Activated CD8-positive, alpha-beta memory T cell treated with anti-CD3 and anti-CD28 coated beads, Interleukin-2, amount 50 U/mL, for 1 hour (primary cell): ENCODE measurements at regions not wholly inside any gene's neighbourhood (a gene's known extent, or its start where the extent isn't known, plus 50 kb on each side); places are given as distances from the start of the nearest gene placed in this dataset.
"Not testable (repeated sequence)": the region's sequence is repeated elsewhere in the genome, so short reads cannot be mapped to it uniquely, and the experiment has no call there.

Experiments used
- DNase-seq: peaks from one replicate; pipeline ENCODE4 v3.0.0-alpha.2; 2020; ENCODE audit errors: extremely low read depth

DNA sequence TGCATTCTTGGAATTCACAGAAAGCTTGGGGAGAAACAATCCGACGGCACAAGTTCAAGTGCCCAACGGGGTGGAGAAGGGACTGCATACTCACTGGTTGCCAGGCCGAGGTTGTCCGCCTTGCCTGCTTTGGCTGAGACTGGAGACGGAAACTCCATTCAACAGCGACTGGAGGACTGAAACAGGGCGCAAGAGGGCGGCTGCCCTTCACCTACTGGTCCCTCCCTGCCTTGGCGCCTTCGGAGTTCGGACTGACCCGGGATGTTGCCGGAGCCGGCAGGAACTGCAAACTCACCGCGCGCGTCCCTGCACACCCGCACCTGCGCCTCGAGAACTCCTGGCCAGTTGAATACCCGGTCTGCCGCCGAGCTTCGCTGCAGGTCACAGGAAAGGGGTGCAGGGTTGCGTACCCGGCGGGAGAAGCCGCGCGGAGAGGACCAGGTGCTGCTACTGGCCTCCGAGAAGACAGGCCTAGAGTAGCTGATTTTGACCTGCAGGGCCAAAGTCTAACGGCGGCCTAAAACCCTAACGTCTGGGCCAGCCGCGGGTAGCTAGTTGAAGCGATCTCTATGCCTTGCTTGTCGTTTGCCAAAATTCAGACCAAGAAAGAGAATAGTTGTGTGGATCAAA, 132.9 kb downstream of the FAM72B start:
- DNase-seq, result not testable (repeated sequence)

DNA sequence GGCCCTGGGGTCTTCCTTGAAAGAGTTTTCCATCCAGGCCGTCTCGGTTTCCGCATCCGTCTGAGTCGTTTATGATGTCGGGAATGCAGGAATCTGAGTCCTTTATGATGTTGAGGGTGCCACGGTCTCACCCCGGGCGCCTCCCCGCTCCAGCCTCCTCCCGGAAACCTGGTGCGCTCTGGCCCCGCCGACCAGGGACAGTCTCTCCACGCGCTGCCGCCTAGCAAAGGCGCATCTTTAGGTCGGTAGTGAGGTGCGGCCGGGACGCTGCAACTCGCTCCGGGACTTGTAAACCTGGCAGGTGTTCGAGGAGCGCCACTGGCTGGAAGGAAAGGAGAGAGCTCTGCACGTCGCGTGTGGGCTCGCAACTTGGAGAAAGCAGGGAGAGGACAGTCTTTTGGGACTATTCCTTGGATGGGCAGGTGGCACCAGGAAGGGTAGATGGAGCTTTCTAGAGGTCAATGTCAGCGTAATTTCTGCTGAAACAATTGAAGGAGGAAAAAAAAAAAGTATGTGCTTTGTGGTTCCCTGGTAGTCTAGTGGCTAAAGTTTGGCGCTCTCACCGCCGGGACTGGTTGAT, 132.0 kb downstream of the FAM72B start:
- not testable (repeated sequence) for DNase-seq

DNA sequence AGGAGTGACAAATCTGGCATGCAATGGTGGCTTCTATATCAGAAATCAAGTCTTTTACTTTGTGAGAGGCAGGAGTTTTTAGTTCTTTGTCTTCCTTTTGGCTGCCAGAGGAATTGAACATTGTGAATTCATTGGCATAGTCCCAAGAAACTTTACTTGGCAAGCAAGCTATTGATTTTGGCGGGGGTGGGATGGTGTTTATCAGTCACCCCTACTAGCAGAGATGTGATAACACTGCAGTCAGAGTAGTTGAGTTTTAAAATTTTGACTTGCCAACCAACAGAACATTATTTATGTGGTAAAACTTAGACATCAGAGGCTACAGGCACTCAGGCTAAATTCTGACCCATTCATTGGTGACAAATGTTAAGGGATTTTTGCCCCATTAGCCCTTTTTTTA, 129.2 kb downstream of the FAM72B start:
- DNase-seq, result not testable (repeated sequence)

DNA sequence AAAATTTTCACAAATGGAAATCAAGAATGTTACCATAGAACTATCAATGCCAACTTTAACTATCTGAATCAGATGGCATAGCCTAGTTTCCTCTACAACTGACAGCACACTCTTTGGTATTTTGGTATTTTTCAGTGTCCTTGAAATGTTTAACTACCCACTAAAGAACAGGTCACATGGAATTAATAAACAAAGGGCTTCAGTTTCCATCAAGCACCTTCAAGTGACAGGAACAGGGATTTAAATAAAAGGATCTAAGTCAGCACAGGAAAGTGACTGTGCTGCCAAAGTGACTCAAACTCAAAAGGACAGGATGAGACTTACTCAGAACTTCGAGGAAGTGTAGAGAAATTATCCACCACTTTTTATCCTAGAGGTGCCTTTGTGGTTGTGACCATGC, 117.2 kb downstream of the FAM72B start:
- not testable (repeated sequence) for DNase-seq

DNA sequence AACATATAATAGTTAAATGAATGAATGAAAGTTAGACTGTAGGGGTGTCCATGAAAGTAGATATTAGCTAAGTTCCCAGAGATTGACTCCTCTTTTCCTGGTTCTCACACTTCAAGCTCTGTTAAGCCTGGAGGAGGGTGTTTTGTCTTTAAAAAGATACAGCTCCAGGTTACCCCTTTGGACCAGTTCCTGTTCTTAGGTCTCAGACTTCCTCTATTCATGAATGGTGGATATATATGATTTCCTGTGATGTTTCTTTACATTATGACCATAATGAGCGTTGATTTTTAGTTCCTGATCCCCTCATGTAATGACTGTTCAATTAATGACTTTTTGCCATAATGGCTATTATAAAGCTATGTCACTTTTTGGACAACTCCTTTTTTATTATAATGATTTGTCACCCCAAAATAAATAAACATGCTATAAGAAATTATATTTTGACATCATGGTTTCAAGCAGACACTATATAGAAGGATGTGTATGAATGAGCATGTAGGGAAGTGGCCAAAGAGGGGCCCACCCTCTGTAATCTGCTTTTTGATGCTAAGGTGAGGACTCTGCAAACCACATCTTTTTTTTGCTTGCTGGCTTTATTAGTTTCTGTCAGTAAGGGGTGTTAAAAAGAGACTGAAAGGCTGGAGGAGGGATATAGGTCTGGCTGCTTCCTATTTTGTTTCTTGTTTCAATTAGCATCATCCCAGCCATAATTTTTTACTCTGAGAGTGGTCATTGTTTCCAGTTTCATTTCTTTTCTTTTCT, 115.2 kb downstream of the FAM72B start:
- not testable (repeated sequence) for DNase-seq

DNA sequence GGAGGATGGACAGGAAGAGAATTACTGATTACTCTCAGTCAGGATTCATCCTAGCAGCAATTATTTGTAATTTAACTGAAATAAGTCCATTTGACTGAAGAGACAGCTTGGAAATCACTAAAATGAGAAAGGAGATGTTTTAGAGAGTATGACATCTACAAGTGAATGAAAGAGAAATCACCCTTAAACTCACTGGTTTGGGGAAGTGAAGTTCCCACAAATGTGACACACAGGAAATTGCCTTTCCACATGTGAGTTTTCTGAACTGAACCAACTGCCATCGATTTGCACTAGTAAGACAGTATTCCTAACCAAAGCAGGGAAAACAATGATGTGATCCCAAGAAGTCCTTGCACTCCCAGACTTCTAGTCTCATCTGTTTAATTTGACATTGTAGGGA, 110.3 kb downstream of the FAM72B start:
- not testable (repeated sequence) for DNase-seq

DNA sequence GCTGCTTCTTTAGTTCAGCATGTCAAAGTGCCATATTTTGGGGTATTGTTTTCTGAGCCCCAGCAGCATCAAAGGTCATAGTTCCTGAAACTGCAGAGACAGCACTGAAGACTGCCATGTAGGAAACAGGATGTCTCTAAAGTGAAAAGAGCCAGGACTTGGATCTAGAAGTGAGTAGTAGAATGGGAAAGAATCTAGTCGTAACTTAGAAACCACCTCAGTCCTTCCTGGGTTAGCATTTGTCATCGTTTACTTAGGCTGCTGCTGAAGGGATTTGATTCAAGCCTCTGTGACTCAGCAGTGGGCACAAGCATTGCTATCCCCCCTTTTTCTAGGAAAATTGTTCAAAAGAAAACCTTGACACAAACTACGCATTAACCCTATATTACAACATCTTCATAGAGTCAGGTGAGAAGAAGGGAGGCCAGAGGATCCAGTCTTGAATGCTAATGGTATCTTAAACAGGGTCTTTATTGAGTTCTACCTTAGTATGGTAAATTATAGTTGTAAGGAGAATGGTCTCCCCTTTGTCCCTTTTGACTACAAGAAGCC, 108.8 kb downstream of the FAM72B start:
- not testable (repeated sequence) for DNase-seq

DNA sequence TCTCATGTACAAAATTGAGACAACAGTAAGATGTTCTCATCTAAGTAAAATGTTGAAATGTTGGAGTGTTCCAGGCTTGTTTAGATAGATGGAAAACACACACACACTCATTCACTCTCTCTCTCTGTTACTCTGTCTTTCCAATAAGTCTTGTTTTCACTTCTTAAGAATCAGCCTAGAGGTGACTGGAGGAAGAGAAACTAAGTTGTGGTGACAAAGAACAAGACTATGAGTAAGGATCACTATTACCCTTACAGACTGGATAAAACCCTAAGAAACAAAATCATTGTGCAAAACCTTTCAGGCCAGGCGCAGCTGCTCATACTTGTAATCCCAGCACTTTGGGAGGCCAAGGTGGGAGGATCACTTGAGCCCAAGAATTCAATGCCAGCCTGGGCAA, 107.5 kb downstream of the FAM72B start:
- DNase-seq, result not testable (repeated sequence)

DNA sequence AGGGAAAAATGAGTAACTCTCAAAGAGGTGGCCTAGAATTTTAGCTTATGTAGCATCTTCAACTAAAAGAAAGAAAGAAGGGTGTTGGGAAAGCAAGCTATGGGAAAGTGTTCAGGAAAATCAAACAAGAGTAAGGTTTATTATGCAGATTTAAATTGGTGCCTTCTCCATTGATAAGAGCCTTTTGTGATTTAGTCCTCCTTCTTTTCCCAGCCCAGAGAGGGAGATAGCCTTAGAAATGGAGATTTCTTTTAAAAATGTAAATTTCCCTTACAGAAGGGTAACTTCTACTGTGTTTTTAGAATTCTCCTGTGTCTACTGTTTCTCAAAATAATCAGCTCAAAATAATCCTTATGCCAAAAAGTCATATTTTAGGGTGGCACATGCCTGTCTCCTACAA, 104.5 kb downstream of the FAM72B start:
- not testable (repeated sequence) for DNase-seq

DNA sequence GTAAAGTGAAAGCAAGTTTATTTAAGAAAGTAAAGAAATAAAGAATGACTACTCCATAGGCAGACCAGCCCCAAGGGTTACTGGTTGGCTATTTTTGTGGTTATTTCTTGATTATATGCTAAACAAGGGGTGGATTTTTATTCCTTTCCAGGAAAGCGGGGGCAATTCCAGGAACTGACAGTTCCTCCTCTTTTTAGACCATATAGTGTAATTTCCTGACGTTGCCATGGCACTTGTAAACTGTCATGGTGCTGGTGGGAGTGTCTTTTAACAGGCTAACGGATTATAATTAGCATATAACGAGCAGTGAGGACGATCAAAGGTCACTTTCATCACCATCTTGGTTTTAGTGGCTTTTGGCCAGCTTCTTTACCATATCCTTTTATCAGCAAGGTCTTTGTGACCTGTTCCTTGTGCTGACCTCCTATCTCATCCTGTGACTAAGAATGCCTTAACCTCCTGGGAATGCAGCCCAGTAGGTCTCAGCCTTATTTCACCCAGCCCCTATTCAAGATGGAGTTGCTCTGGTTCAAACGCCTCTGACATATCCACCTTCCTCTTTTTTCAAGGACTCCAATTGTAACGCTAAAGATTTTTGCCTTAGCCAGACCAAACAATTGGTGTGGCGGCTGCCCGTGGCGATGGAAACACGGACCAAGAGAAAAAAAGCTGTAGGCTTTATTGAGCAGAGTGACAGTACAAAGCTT, 103.8 kb downstream of the FAM72B start:
- not testable (repeated sequence) for DNase-seq

DNA sequence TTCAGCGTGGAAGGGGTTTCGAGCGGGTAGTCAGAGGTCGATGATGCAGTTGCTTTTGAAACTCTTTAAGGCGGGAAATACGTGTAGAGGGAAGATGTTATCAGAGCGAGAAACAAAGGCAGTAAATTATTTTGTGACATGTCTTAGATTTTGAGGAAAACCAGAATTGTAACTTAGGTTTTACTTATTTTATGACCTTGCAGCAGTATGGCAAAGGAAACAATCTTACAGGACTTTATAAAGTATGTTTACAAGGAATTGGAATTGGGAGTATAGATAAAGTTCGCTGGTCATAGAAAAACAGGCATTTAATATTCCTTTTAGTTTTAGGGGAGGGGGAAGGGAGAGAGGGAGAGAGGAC, 103.3 kb downstream of the FAM72B start:
- DNase-seq, result not testable (repeated sequence)

DNA sequence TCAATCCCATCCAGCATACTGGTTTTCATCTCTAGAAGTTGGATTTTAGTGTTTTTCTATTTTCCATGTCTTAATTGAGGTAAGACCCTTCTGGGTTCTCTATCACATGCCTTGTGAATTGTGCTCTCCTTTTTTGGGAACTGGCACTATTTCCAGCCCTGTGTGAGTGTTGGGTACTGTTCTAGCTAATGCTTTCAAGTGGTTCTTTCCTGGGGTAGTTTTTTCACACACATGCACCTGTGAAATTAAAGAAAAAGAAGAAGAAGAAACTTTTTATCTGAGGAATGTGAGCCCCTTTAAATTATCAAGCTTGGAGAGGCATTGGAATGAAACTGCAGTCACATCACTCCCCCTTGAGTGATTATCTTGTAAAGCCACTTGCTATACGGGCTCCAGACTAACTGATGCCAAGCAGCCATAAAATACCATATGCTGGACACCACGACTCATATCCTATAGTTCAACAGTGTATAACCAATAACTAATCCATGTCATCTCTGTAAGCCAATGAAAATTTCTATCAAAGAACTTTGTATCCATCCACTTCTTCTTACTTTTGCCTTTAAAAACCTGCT, 102.4 kb downstream of the FAM72B start:
- not testable (repeated sequence) for DNase-seq

DNA sequence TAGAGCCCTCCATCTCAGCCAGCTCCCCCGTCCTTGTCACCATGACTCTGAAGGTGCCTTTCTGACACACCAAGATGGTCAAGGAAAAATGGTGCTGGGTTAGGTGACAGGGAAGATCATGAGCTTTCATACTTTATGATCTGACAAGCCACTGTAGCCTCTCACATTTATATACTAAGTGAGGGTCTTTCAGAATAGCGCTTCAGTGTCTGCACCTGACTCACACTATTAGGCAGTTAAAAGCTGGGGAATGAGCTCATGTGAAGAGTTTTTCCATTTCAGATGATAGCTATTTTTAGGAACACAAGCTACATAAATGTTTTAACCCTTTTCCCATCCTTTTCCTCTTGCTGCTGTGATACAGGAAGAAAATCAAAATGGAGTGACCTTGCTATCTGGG, 101.1 kb downstream of the FAM72B start:
- DNase-seq, result not testable (repeated sequence)

DNA sequence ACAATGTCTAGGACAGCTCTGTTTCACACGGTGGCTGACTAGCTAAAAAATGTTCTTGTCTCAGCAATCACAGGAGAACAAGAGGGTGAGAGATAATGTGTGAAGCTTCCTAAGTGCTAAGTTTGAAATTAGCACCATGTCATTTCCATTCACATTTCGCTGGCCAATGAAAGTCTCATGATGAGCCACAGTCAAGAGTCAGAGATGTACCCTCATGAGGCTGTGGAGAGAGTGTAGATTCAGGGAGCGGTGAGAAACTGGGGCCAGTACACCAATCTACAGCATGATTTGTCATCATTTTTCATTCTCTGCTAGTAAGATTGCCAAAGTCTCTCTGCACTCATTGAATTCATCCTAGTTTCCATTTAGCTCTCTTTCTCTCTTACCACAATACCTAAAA, 97.9 kb downstream of the FAM72B start:
- DNase-seq, result not testable (repeated sequence)

DNA sequence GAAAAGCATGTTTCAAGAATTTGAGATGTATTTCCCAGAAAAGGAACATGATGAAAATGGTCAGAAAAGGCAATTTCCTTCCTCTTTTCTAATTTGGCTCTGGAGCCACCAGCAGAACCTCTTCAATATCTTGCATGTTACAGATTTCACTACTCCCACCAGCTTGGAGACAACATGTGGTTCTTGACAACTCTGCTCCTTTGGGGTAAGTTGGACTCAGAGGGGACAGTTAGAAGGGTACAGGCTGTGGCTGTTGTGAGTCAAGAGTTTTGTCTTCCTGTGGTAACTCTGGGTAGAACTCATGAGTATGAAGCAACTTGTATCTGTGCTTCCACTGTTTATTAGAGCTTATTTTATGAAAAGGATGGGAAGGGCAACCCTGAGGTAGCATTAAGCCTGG, 96.9 kb downstream of the FAM72B start:
- DNase-seq, result not testable (repeated sequence)

DNA sequence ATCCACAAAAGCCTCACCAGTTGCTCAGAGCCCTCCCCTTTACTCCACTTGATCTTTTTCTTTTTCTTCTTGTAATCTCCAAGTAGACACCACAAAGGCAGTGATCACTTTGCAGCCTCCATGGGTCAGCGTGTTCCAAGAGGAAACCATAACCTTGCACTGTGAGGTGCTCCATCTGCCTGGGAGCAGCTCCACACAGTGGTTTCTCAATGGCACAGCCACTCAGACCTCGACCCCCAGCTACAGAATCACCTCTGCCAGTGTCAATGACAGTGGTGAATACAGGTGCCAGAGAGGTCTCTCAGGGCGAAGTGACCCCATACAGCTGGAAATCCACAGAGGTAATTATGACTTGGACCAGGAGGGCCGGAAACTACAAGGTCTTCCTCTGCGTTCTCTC, 95.6 kb downstream of the FAM72B start:
- not testable (repeated sequence) for DNase-seq

DNA sequence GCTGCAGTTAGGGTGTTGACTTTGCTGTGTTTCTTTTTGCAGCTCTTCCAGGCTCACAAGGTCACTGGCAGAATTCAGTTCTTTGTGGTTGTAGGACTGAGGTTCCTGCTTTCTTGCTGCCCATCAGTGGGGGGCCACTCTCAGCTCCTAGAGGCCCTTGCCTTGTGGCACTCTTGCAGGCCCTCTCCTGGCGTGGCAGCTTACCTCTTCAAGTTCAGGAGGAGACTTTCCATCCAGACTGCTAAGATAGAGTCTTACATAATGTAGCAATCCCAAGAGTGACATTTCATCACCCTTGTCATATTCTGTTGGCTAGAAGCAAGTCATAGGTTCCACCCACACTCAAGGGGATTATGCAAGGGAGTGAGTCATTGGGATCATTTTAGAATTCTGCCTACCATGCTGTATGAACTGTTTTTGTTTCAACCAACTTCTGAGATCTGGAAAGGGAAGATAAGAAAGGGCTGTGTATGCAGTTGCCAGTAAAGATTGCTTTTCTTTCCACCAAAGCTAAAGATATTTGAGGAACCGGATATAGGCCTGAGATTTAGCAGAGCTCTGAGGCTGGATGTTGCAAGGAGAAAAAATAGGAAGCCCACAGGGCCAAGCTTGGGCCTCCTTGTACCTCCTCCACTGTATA, 91.7 kb downstream of the FAM72B start:
- DNase-seq, result not testable (repeated sequence)

DNA sequence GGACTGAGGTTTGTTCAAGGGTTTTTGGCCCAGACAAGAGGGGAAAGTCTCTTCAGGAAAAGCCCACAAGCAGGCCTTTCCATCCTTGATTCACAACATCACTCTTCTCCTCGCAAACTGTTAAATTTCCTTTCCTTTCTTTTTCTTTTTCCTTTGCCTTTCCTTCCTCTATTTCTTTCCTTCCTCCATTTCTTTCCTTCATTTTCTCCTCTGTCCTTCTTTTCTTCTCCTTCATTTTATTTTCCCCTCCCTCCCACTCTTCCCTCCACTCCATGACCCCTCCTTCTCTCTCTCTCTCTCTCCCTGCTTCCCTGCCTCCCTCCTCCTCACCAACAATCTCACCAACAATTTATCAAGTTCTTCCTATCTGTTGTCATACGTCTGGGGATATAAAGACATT, 89.1 kb downstream of the FAM72B start:
- not testable (repeated sequence) for DNase-seq

DNA sequence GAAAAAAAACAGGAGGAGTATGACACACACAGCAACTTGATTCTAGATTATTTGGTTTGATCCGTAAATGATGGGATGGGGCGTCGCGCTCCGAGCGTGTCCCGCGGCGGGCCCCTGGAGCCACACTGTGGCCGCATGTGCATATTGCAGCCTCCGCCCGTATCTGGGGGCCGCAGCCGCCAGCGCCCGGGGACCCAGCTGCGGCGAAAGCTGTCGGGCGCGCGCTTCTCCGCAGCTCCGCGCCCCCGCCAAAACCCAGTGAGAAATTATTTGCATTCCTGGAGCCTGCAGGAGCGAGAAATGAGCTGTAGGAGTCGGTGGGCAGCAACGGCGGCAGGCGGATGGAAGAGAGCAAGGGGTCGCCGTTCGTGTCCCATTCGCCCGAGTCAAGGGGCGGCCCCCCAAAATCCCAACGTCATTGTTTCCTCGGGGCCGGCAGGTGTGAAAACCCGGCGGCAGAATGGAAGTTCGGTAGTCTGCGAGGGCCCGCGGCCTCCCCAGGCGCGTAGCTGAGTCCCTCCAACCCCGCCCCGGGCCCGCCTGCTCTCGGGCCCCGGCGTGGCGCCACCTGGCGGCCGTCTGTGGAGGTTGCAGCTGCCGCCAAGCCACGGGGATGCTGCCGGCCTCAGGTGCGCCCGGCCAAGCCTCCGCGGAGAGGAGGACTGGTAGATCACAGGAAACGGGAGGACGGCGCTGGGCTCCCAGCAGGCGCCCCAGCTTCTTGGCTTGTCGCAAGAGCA, 86.8 kb downstream of the FAM72B start:
- peak; percentile 35 for DNase-seq

DNA sequence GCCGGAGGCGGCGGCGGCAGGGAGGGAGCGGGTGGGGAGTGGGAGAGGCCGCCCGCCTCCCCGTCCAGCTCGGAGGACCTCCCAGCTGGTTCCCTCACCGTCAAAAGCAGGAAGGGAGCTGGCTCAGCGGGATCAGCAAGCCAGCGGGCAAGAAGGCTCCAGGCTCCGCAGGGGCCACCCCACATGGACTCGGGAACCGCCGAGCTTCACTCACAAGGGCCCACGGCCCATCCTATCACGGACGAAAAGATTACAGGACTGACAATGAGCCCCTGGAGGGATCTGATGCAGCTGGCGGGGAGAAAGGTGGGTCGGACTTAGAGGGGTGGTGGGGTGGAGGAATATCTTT, 86.3 kb downstream of the FAM72B start:
- DNase-seq, result not testable (repeated sequence)

DNA sequence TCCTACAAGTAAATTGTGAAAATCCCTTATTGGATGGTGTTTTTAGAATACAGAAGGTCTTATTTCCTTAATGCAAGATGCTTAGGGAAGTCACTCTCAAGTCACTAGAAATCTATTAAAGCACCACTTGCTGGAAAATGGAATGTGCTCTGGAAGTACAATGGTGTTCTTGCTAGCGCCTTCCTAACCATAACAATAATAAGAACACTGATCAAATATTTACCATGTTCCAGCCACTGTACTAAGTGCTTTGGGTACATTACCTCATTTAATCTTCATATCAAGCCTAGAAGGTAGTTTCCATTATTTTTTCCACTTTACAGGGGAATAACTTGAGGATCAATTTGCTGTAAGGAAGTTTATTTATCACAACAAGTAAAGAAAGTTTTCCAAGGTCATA, 75.1 kb downstream of the FAM72B start:
- not testable (repeated sequence) for DNase-seq
